ENCODE measurements at regions not wholly inside any gene's neighbourhood (a gene's known extent, or its start where the extent isn't known, plus 50 kb on each side); places are given as distances from the start of the nearest gene placed in this dataset.

- in situ Hi-C loops (cut with HindIII; ENCODE audit: low pct_unique_long_range_greater_than_20kb, low sequenced_read_pairs) (no loop called here), intact Hi-C loops (cut with micrococcal nuclease; ENCODE audit: unreplicated experiment) (no loop called here)
- BruUV-seq (replicated peaks) = no TSS peak
- DNase-seq (ENCODE audit: low read depth, low spot score) (no peak), ATAC-seq (no peak)
- no peak overlapping the region for H3K27ac ChIP-seq (ENCODE audit: low read length)
- no peaks in the 10 kb centered on the region for H3K4me1 ChIP-seq (ENCODE audit: control insufficient read depth, insufficient read depth, low read length)
- ChIA-PET CTCF (no interaction called here), POLR2A (no interaction called here)
- TF ChIP-seq SIN3A (IDR thresholded peaks at IDR 0.05; ENCODE audit: borderline replicate concordance, insufficient read depth, low read depth, low read length) = no peak
- TF ChIP-seq REST (IDR thresholded peaks at IDR 0.05; ENCODE audit: insufficient read depth in 1 of 2, low read depth in 2 of 2, low read length in 1 of 2) = no peak
- TF ChIP-seq CTCF (IDR thresholded peaks at IDR 0.05) = no peak
- no peak for TF ChIP-seq POLR2AphosphoS5 (IDR thresholded peaks at IDR 0.05; ENCODE audit: low read depth, low read length)
- TF ChIP-seq TCF7L2 (IDR thresholded peaks at IDR 0.05; ENCODE audit: low read depth, low read length) = no peak
- H3K36me3 ChIP-seq (ENCODE audit: control insufficient read depth, insufficient read depth, low read length) = no peaks in the 10 kb centered on the region
- H3K27me3 ChIP-seq (ENCODE audit: control insufficient read depth, insufficient read depth, low read length) = no peaks in the 10 kb centered on the region
- no peaks in the 10 kb centered on the region for H3K9me3 ChIP-seq (ENCODE audit: control insufficient read depth, insufficient read depth, low read depth, low read length)
- no peak overlapping the region for H3K4me3 ChIP-seq (ENCODE audit: low read depth in 2 of 2, low read length in 2 of 2)
Measured at GRCh38 chr2:6127718-6128117, 435.5 kb downstream of the SOX11 start.

- Histone ChIP-seq H3K4me3 (ENCODE audit: low read depth in 2 of 2, low read length in 2 of 2) (no peak overlapping the region), H3K9me3 (ENCODE audit: control insufficient read depth, insufficient read depth, low read depth, low read length) (peaks cover 5% of the 10 kb centered on the region; the same call in 1 of the 2 replicates), H3K27ac (ENCODE audit: low read length) (no peak overlapping the region), H3K4me1 (ENCODE audit: control insufficient read depth, insufficient read depth, low read length) (no peaks in the 10 kb centered on the region), H3K36me3 (ENCODE audit: control insufficient read depth, insufficient read depth, low read length) (no peaks in the 10 kb centered on the region), H3K27me3 (ENCODE audit: control insufficient read depth, insufficient read depth, low read length) (no peaks in the 10 kb centered on the region)
- ATAC-seq (no peak), DNase-seq (ENCODE audit: low read depth, low spot score) (no peak)
- intact Hi-C loops (cut with micrococcal nuclease; ENCODE audit: unreplicated experiment) (no loop called here), in situ Hi-C loops (cut with HindIII; ENCODE audit: low pct_unique_long_range_greater_than_20kb, low sequenced_read_pairs) (no loop called here)
- no TSS peak for BruUV-seq (replicated peaks)
- TF ChIP-seq SIN3A (IDR thresholded peaks at IDR 0.05; ENCODE audit: borderline replicate concordance, insufficient read depth, low read depth, low read length) (no peak), POLR2AphosphoS5 (IDR thresholded peaks at IDR 0.05; ENCODE audit: low read depth, low read length) (no peak), CTCF (IDR thresholded peaks at IDR 0.05) (no peak), TCF7L2 (IDR thresholded peaks at IDR 0.05; ENCODE audit: low read depth, low read length) (no peak), REST (IDR thresholded peaks at IDR 0.05; ENCODE audit: insufficient read depth in 1 of 2, low read depth in 2 of 2, low read length in 1 of 2) (no peak)
- CTCF ChIA-PET = no interaction called here
- POLR2A ChIA-PET = no interaction called here
Measured at GRCh38 chr2:6139142-6139541, 447.0 kb downstream of the SOX11 start.
